Panc1 (cell line): ENCODE measurements at regions not wholly inside any gene's neighbourhood (a gene's known extent, or its start where the extent isn't known, plus 50 kb on each side); places are given as distances from the start of the nearest gene placed in this dataset.

Experiments
- POLR2AphosphoS5 ChIP-seq: IDR thresholded peaks from 2 replicates; pipeline ENCODE4 v1.6.1; 2012; ENCODE audit warnings: mild to moderate bottlenecking, low read depth, low read length, moderate library complexity
- SIN3A ChIP-seq: IDR thresholded peaks from 2 replicates; pipeline ENCODE4 v1.6.1; 2012; ENCODE audit warnings: low read depth, mild to moderate bottlenecking, low read length, moderate library complexity, borderline replicate concordance; ENCODE audit not compliant: insufficient read depth
- TF ChIP-seq, protein P1 (sequence below): fragments of 450-650 bp; IDR thresholded peaks from 2 replicates; pipeline ENCODE4 v1.5.1; 2017; ENCODE audit warnings: mild to moderate bottlenecking

DNA sequence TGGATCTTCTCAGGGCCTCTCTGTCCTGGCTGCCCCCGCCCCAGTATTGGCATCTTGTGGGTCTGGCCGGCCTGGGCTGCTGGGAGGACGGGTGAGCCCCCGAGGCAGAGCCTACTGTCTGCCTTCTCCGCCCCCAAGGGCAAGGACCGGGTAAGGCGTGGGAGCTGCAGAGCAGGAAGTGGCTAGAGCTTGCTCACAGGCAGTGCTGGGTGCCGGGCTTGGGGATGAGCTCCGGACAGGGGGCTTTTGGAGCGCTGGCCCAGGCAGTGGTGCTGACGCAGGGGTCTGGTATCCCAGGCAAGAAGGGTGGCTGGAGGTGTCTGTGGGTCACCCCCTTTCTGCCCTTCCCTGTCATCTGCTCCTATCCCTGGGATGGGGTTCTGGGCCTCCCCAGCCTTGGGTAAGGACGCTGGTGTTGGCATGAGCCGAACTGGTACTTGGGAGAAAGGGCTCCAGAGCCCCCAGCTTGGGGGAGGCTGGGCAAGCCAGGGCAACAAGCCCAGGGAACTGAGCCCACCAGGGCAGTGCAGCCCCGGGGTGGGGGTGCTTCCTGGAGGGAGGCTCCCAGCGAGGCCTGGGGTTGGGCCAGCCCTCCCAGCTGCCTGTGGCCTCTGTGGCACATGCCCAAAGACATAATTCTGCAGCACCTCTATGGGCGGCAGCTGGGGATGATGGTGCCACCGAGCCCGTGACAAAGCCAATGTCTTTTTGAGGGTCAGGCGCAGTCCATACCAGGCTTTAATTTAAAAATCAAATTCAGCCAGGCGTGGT lies 126.3 kb downstream of the KIF26A start:
- TF ChIP-seq, protein P1, sequence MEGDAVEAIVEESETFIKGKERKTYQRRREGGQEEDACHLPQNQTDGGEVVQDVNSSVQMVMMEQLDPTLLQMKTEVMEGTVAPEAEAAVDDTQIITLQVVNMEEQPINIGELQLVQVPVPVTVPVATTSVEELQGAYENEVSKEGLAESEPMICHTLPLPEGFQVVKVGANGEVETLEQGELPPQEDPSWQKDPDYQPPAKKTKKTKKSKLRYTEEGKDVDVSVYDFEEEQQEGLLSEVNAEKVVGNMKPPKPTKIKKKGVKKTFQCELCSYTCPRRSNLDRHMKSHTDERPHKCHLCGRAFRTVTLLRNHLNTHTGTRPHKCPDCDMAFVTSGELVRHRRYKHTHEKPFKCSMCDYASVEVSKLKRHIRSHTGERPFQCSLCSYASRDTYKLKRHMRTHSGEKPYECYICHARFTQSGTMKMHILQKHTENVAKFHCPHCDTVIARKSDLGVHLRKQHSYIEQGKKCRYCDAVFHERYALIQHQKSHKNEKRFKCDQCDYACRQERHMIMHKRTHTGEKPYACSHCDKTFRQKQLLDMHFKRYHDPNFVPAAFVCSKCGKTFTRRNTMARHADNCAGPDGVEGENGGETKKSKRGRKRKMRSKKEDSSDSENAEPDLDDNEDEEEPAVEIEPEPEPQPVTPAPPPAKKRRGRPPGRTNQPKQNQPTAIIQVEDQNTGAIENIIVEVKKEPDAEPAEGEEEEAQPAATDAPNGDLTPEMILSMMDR = no peak
- TF ChIP-seq SIN3A = no peak
- TF ChIP-seq POLR2AphosphoS5 = no peak
